Subcutaneous abdominal adipose tissue (tissue), 5 donors: ENCODE measurements at regions not wholly inside any gene's neighbourhood (a gene's known extent, or its start where the extent isn't known, plus 50 kb on each side); places are given as distances from the start of the nearest gene placed in this dataset.
"Not testable (repeated sequence)": the region's sequence is repeated elsewhere in the genome, so short reads cannot be mapped to it uniquely, and the experiment has no call there.

Experiments used
- H3K27ac ChIP-seq: one replicate; pipeline ENCODE4 v1.7.0; 2013; ENCODE audit warnings: low read depth, mild to moderate bottlenecking, inconsistent platforms, low read length, moderate library complexity
- H3K27me3 ChIP-seq, 5 donors: one replicate each; pipeline ENCODE4 v1.7.0; 2013; ENCODE audit warnings: low read length in 5 of 5, inconsistent platforms in 1 of 5; ENCODE audit not compliant: control insufficient read depth in 5 of 5, insufficient read depth in 4 of 5
- H3K36me3 ChIP-seq, 5 donors: one replicate each; pipeline ENCODE4 v1.7.0; 2013; ENCODE audit warnings: low read length in 5 of 5; ENCODE audit not compliant: control insufficient read depth in 5 of 5, insufficient read depth in 5 of 5
- H3K4me1 ChIP-seq, 5 donors: one replicate each; pipeline ENCODE4 v1.7.0; 2013; ENCODE audit warnings: low read length in 5 of 5, mild to moderate bottlenecking in 3 of 5, moderate library complexity in 1 of 5; ENCODE audit not compliant: control insufficient read depth in 5 of 5, insufficient read depth in 5 of 5
- H3K4me3 ChIP-seq, 5 donors: one replicate each; pipeline ENCODE4 v1.7.0; 2013; ENCODE audit warnings: low read length in 5 of 5, low read depth in 1 of 5
- H3K9ac ChIP-seq, 5 donors: one replicate each; pipeline ENCODE4 v1.7.0; 2013; ENCODE audit warnings: low read length in 5 of 5, mild to moderate bottlenecking in 4 of 5, moderate library complexity in 3 of 5
- H3K9me3 ChIP-seq, 5 donors: one replicate each; pipeline ENCODE4 v1.7.0; 2013; ENCODE audit warnings: low read length in 5 of 5; ENCODE audit not compliant: control insufficient read depth in 5 of 5
- donor health status: healthy.
- donor health status: healthy.
- donor health status: healthy.
- donor health status: healthy.
- donor health status: healthy.

DNA sequence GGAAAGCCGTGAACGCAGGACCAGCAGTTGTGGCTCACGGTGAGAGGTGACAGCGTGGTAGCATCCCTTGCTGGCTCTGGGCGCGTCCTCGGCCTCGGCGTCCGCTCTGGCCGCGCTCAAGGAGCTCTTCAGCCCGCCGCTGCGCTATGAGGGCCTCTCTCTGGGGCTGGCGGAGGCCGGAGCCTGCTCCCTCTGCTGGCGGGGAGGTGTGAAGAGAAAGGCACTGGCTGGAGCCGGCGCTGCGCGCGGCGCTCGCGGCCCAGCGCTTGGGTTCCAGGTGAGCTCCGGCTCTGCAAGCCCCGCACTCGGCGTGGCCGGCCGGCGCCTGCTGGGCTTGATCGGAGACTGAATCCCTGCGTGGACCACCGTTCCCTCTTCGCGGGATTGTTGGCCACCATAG, 705.6 kb downstream of the SEMA5A start:
- no peaks in the 10 kb centered on the region for H3K27me3 ChIP-seq
- no peak overlapping the region for H3K9ac ChIP-seq
- no peak overlapping the region for H3K27ac ChIP-seq
- H3K36me3 ChIP-seq = no peaks in the 10 kb centered on the region
- H3K9me3 ChIP-seq = peaks cover 0 to 10% (median 4%) of the 10 kb centered on the region in 5 donors
- no peaks in the 10 kb centered on the region for H3K4me1 ChIP-seq
- no peak overlapping the region for H3K4me3 ChIP-seq

GRCh38 chr5:8840746-8841145, 705.1 kb downstream of the SEMA5A start:
- not testable (repeated sequence) for H3K27ac ChIP-seq, H3K9ac ChIP-seq

DNA sequence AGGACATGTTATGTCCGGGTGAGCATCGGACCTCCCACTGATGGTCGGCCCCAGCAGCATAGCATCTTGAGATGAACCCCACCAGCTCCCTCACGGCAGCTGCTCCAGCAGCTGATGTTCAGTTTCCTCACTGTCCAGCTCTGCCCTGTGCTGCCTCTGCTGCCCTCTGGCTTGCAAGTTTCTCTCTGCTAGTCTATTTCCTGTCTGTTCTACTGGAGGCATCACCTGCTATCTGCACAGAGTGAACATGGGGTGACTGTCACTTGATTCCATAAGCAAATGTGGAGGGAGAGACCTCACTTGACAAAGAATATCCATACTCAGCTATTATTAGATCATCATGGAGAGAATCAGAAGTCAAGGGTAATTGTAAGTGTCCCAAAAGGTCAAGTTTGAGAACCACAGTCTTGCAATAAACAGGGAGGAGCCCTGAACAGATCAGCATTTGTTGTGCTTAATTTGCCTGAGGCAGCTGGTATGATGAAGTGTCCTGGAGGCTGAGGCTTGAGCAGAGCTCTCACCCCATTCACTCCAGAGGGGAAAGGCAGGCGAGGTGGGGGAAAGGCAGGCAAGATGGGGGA, 702.8 kb downstream of the SEMA5A start:
- Histone ChIP-seq H3K4me1 (no peaks in the 10 kb centered on the region), H3K36me3 (no peaks in the 10 kb centered on the region), H3K27ac (no peak overlapping the region), H3K27me3 (no peaks in the 10 kb centered on the region), H3K9ac (no peak overlapping the region), H3K9me3 (peaks cover 0 to 10% (median 4%) of the 10 kb centered on the region in 5 donors), H3K4me3 (no peak overlapping the region)

More at GRCh38 chr5:8840746-8841145, 705.1 kb downstream of the SEMA5A start:
- H3K27me3 ChIP-seq, H3K9me3 ChIP-seq, H3K4me3 ChIP-seq, H3K4me1 ChIP-seq, H3K36me3 ChIP-seq: not testable (repeated sequence)

DNA sequence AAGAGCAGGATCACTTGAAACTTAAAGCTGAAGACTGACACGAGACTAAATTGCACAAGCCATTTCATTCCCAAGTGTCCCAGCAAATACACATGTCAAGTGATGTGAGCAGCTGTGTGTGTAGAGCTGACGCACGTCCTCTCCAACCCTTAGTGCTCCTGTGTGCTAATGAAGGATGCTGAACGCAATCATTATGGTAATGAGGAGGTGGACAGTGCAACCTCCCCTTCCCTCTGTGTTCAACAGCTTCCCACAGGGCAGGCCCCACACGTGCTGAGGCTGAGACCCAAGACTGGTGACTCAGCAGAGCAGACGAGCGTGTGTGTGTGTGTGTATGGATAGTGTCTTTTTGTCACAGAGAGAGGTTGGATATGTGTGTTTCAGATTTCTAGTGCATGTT, 702.1 kb downstream of the SEMA5A start:
- no peak overlapping the region for H3K9ac ChIP-seq
- no peak overlapping the region for H3K27ac ChIP-seq

GRCh38 chr5:8844206-8844605, 701.7 kb downstream of the SEMA5A start:
- Histone ChIP-seq H3K27me3 (no peaks in the 10 kb centered on the region), H3K4me1 (no peaks in the 10 kb centered on the region), H3K27ac (no peak overlapping the region), H3K9me3 (peaks cover 0 to 10% (median 4%) of the 10 kb centered on the region in 5 donors), H3K9ac (no peak overlapping the region), H3K36me3 (no peaks in the 10 kb centered on the region), H3K4me3 (no peak overlapping the region)

More for the DNA sequence above, 702.1 kb downstream of the SEMA5A start:
- Histone ChIP-seq H3K27me3 (no peaks in the 10 kb centered on the region), H3K36me3 (no peaks in the 10 kb centered on the region), H3K4me3 (no peak overlapping the region), H3K4me1 (no peaks in the 10 kb centered on the region), H3K9me3 (peaks cover 0 to 10% (median 4%) of the 10 kb centered on the region in 5 donors)

- Histone ChIP-seq H3K9ac (no peak overlapping the region), H3K4me1 (no peaks in the 10 kb centered on the region), H3K9me3 (peaks cover 0 to 5% (median 4%) of the 10 kb centered on the region in 5 donors), H3K4me3 (no peak overlapping the region), H3K27ac (no peak overlapping the region), H3K36me3 (no peaks in the 10 kb centered on the region), H3K27me3 (no peaks in the 10 kb centered on the region)
Measured at GRCh38 chr5:8844847-8845246, 701.0 kb downstream of the SEMA5A start.

- Histone ChIP-seq H3K4me3 (no peak overlapping the region), H3K9me3 (peaks cover 0 to 5% (median 0%) of the 10 kb centered on the region in 5 donors), H3K36me3 (no peaks in the 10 kb centered on the region), H3K27ac (no peak overlapping the region), H3K27me3 (no peaks in the 10 kb centered on the region), H3K4me1 (no peaks in the 10 kb centered on the region), H3K9ac (no peak overlapping the region)
Measured at GRCh38 chr5:8845296-8845695, 700.6 kb downstream of the SEMA5A start.

- Histone ChIP-seq H3K27me3 (no peaks in the 10 kb centered on the region), H3K9ac (no peak overlapping the region), H3K4me1 (no peaks in the 10 kb centered on the region), H3K36me3 (no peaks in the 10 kb centered on the region), H3K4me3 (no peak overlapping the region), H3K9me3 (no peaks in the 10 kb centered on the region), H3K27ac (no peak overlapping the region)
Measured at GRCh38 chr5:8848366-8848765, 697.5 kb downstream of the SEMA5A start.

DNA sequence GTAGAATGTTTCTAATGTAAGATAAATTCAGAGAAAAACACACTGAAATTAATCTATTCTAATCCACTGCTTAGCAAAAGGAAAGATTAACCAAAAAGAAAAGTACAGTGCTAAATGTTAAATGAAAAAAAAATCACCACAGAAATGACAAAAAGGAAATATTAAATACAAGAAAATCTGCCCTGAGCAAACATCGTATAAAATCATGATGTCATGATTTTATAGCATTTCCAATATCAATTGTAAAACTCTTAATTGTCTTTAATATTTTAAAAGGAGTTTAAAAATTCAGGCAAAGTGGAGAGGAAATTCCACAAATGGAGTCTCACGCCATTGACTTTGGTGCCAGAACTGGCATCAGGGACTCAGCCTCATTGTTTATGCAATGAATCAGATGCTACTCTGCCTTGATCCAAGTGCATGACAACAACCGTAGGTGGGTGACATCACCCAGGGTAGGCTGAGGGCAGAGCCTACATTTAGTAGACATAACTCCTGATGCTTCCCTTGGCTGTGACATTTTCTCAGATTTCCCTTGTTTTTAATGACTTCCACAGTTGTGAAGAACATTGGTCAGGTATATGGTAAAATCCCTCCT, 696.8 kb downstream of the SEMA5A start:
- H3K4me1 ChIP-seq = no peaks in the 10 kb centered on the region
- H3K9ac ChIP-seq = no peak overlapping the region
- no peaks in the 10 kb centered on the region for H3K9me3 ChIP-seq
- H3K27me3 ChIP-seq = no peaks in the 10 kb centered on the region
- H3K27ac ChIP-seq = no peak overlapping the region
- H3K4me3 ChIP-seq = no peak overlapping the region
- H3K36me3 ChIP-seq = no peaks in the 10 kb centered on the region

- Histone ChIP-seq H3K27me3 (no peaks in the 10 kb centered on the region), H3K4me3 (no peak overlapping the region), H3K27ac (no peak overlapping the region), H3K36me3 (no peaks in the 10 kb centered on the region), H3K9ac (no peak overlapping the region), H3K9me3 (no peaks in the 10 kb centered on the region), H3K4me1 (no peaks in the 10 kb centered on the region)
Measured at GRCh38 chr5:8851101-8851500, 694.8 kb downstream of the SEMA5A start.
